Naive thymus-derived CD8-positive, alpha-beta T cell (primary cell): ENCODE measurements at regions not wholly inside any gene's neighbourhood (a gene's known extent, or its start where the extent isn't known, plus 50 kb on each side); places are given as distances from the start of the nearest gene placed in this dataset.

ENCODE experiments used
- ATAC-seq, 2 donors: fragments of 150-1000 bp; cut with Tn5 transposase in 1 of 2; sonication (Bioruptor Pico), chemical (Tn5 transposase) in 1 of 2; 1 replicate in 1 of 2; 2 replicates in 1 of 2; pipeline ENCODE4 v1.10.0; 2021; ENCODE audit warnings: mild to moderate bottlenecking in 2 of 2, moderate library complexity in 2 of 2
- POLR2A ChIA-PET: fragments of 350-600 bp; sonication (Branson Sonifier 250); formaldehyde crosslinking; loops from one replicate; lab custom pipeline; 2021; ENCODE audit warnings: antibody characterized with exemption; lab: Charles Lee
- DNase-seq, 10 donors: peaks; one replicate each; pipeline versions ENCODE4 v3.0.0 to v3.0.0-alpha.2; 2020 to 2022
- H3K27ac Mint-ChIP-seq, 10 donors: one replicate each; pipeline ENCODE4 v1.8.0; 2020 to 2022; ENCODE audit warnings: mild to moderate bottlenecking in 10 of 10, mixed read lengths in 10 of 10, moderate library complexity in 4 of 10, inconsistent platforms in 1 of 10
- H3K27me3 Mint-ChIP-seq, 5 donors: one replicate each; pipeline ENCODE4 v1.8.0; 2021 to 2022; ENCODE audit warnings: mixed read lengths in 5 of 5
- H3K36me3 Mint-ChIP-seq, 3 donors: one replicate each; pipeline ENCODE4 v1.8.0; 2020 to 2022; ENCODE audit warnings: mixed read lengths in 3 of 3, mild to moderate bottlenecking in 2 of 3, inconsistent platforms in 1 of 3
- H3K4me1 Mint-ChIP-seq, 4 donors: one replicate each; pipeline ENCODE4 v1.8.0; 2021 to 2022; ENCODE audit warnings: mixed read lengths in 4 of 4
- H3K4me3 Mint-ChIP-seq, 10 donors: one replicate each; pipeline ENCODE4 v1.8.0; 2020 to 2022; ENCODE audit warnings: mild to moderate bottlenecking in 10 of 10, mixed read lengths in 10 of 10, moderate library complexity in 6 of 10, inconsistent platforms in 1 of 10
- H3K9me3 Mint-ChIP-seq, 9 donors: one replicate each; pipeline ENCODE4 v1.8.0; 2020 to 2022; ENCODE audit warnings: mixed read lengths in 9 of 9, mild to moderate bottlenecking in 3 of 9, inconsistent platforms in 1 of 9, moderate library complexity in 1 of 9

GRCh38 chr2:145050134-145050533 is 530.2 kb upstream of the ZEB2 start:
- H3K4me1 Mint-ChIP-seq, result no peaks in the 10 kb centered on the region
- no peak overlapping the region for H3K4me3 Mint-ChIP-seq
- POLR2A ChIA-PET, result no interaction called here
- no peaks in the 10 kb centered on the region for H3K36me3 Mint-ChIP-seq
- no peaks in the 10 kb centered on the region for H3K9me3 Mint-ChIP-seq
- ATAC-seq, result no peak
- H3K27ac Mint-ChIP-seq, result no peak overlapping the region
- DNase-seq, result no peak
- peaks cover 0 to 3% (median 0%) of the 10 kb centered on the region in 5 donors for H3K27me3 Mint-ChIP-seq

- POLR2A ChIA-PET, result no interaction called here
- H3K4me1 Mint-ChIP-seq, result no peaks in the 10 kb centered on the region
- H3K27me3 Mint-ChIP-seq, result peaks cover 0 to 3% (median 0%) of the 10 kb centered on the region in 5 donors
- DNase-seq, result no peak
- no peak overlapping the region for H3K27ac Mint-ChIP-seq
- H3K36me3 Mint-ChIP-seq, result no peaks in the 10 kb centered on the region
- H3K9me3 Mint-ChIP-seq, result no peaks in the 10 kb centered on the region
- no peak overlapping the region for H3K4me3 Mint-ChIP-seq
- no peak for ATAC-seq
Observed at GRCh38 chr2:145049475-145049874, 529.6 kb upstream of the ZEB2 start.

GRCh38 chr2:145047554-145047953 is 527.6 kb upstream of the ZEB2 start:
- Mint-ChIP-seq H3K4me1 (no peaks in the 10 kb centered on the region), H3K27me3 (peaks cover 0 to 3% (median 0%) of the 10 kb centered on the region in 5 donors), H3K27ac (no peak overlapping the region), H3K4me3 (no peak overlapping the region), H3K9me3 (no peaks in the 10 kb centered on the region), H3K36me3 (no peaks in the 10 kb centered on the region)
- POLR2A ChIA-PET, result no interaction called here
- no peak for DNase-seq
- ATAC-seq, result no peak

- Mint-ChIP-seq H3K27me3 (peaks cover 0 to 3% (median 0%) of the 10 kb centered on the region in 5 donors), H3K36me3 (no peaks in the 10 kb centered on the region), H3K9me3 (peaks cover 0 to 3% (median 0%) of the 10 kb centered on the region in 9 donors), H3K27ac (no peak overlapping the region), H3K4me3 (no peak overlapping the region), H3K4me1 (no peaks in the 10 kb centered on the region)
- DNase-seq, result no peak
- ATAC-seq, result no peak
- POLR2A ChIA-PET, result no interaction called here
Observed at GRCh38 chr2:145044491-145044890, 524.6 kb upstream of the ZEB2 start.

GRCh38 chr2:145043399-145043834 is 523.5 kb upstream of the ZEB2 start:
- no peak overlapping the region for H3K4me3 Mint-ChIP-seq
- no peaks in the 10 kb centered on the region for H3K36me3 Mint-ChIP-seq
- POLR2A ChIA-PET, result no interaction called here
- DNase-seq (no peak), ATAC-seq (no peak)
- no peaks in the 10 kb centered on the region for H3K4me1 Mint-ChIP-seq
- peaks cover 0 to 3% (median 0%) of the 10 kb centered on the region in 5 donors for H3K27me3 Mint-ChIP-seq
- peaks cover 0 to 3% (median 0%) of the 10 kb centered on the region in 9 donors for H3K9me3 Mint-ChIP-seq
- no peak overlapping the region for H3K27ac Mint-ChIP-seq

- Mint-ChIP-seq H3K4me3 (no peak overlapping the region), H3K27me3 (peaks cover 0 to 3% (median 0%) of the 10 kb centered on the region in 5 donors), H3K9me3 (peaks cover 0 to 3% (median 0%) of the 10 kb centered on the region in 9 donors), H3K36me3 (no peaks in the 10 kb centered on the region), H3K4me1 (no peaks in the 10 kb centered on the region), H3K27ac (no peak overlapping the region)
- POLR2A ChIA-PET, result no interaction called here
- no peak for ATAC-seq
- DNase-seq, result no peak
Observed at GRCh38 chr2:145041706-145042105, 521.8 kb upstream of the ZEB2 start.

- Mint-ChIP-seq H3K4me3 (no peak overlapping the region), H3K27me3 (peaks cover 0 to 3% (median 0%) of the 10 kb centered on the region in 5 donors), H3K36me3 (no peaks in the 10 kb centered on the region), H3K27ac (no peak overlapping the region), H3K9me3 (peaks cover 0 to 3% (median 0%) of the 10 kb centered on the region in 9 donors), H3K4me1 (no peaks in the 10 kb centered on the region)
- no peak for ATAC-seq
- DNase-seq, result no peak
- POLR2A ChIA-PET, result no interaction called here
Observed at GRCh38 chr2:145040433-145040832, 520.5 kb upstream of the ZEB2 start.

GRCh38 chr2:145038041-145038525 is 518.2 kb upstream of the ZEB2 start:
- H3K27me3 Mint-ChIP-seq, result no peaks in the 10 kb centered on the region
- no peak overlapping the region for H3K27ac Mint-ChIP-seq
- no peak for ATAC-seq
- DNase-seq, result no peak
- H3K4me3 Mint-ChIP-seq, result no peak overlapping the region
- H3K9me3 Mint-ChIP-seq, result peaks cover 0 to 3% (median 0%) of the 10 kb centered on the region in 9 donors
- H3K4me1 Mint-ChIP-seq, result no peaks in the 10 kb centered on the region
- H3K36me3 Mint-ChIP-seq, result no peaks in the 10 kb centered on the region
- POLR2A ChIA-PET, result no interaction called here

GRCh38 chr2:145036421-145037011 is 516.6 kb upstream of the ZEB2 start:
- H3K4me1 Mint-ChIP-seq, result no peaks in the 10 kb centered on the region
- H3K36me3 Mint-ChIP-seq, result no peaks in the 10 kb centered on the region
- POLR2A ChIA-PET, result no interaction called here
- H3K4me3 Mint-ChIP-seq, result no peak overlapping the region
- H3K9me3 Mint-ChIP-seq, result no peaks in the 10 kb centered on the region
- no peak overlapping the region for H3K27ac Mint-ChIP-seq
- no peaks in the 10 kb centered on the region for H3K27me3 Mint-ChIP-seq
- ATAC-seq, result no peak
- DNase-seq, result no peak

- POLR2A ChIA-PET, result no interaction called here
- Mint-ChIP-seq H3K9me3 (no peaks in the 10 kb centered on the region), H3K27ac (no peak overlapping the region)
Observed at GRCh38 chr2:145034511-145034910, 514.6 kb upstream of the ZEB2 start.

GRCh38 chr2:145033438-145033837 is 513.5 kb upstream of the ZEB2 start:
- Mint-ChIP-seq H3K9me3 (no peaks in the 10 kb centered on the region), H3K27ac (no peak overlapping the region), H3K4me3 (no peak overlapping the region), H3K27me3 (no peaks in the 10 kb centered on the region), H3K36me3 (no peaks in the 10 kb centered on the region), H3K4me1 (no peaks in the 10 kb centered on the region)
- POLR2A ChIA-PET, result no interaction called here
- ATAC-seq, result no peak
- DNase-seq, result no peak

More at GRCh38 chr2:145034511-145034910, 514.6 kb upstream of the ZEB2 start:
- H3K4me3 Mint-ChIP-seq, result no peak overlapping the region
- H3K4me1 Mint-ChIP-seq, result no peaks in the 10 kb centered on the region
- ATAC-seq, result no peak
- no peak for DNase-seq
- H3K27me3 Mint-ChIP-seq, result no peaks in the 10 kb centered on the region
- no peaks in the 10 kb centered on the region for H3K36me3 Mint-ChIP-seq

GRCh38 chr2:145032791-145033190 is 512.9 kb upstream of the ZEB2 start:
- POLR2A ChIA-PET, result no interaction called here
- H3K27ac Mint-ChIP-seq, result no peak overlapping the region
- H3K27me3 Mint-ChIP-seq, result no peaks in the 10 kb centered on the region
- ATAC-seq (no peak), DNase-seq (no peak)
- no peaks in the 10 kb centered on the region for H3K36me3 Mint-ChIP-seq
- no peaks in the 10 kb centered on the region for H3K4me1 Mint-ChIP-seq
- no peak overlapping the region for H3K4me3 Mint-ChIP-seq
- H3K9me3 Mint-ChIP-seq, result no peaks in the 10 kb centered on the region

GRCh38 chr2:145029873-145030272 is 510.0 kb upstream of the ZEB2 start:
- H3K27me3 Mint-ChIP-seq, result peaks cover 0 to 5% (median 0%) of the 10 kb centered on the region in 5 donors
- no peaks in the 10 kb centered on the region for H3K36me3 Mint-ChIP-seq
- no peaks in the 10 kb centered on the region for H3K4me1 Mint-ChIP-seq
- ATAC-seq, result no peak
- H3K4me3 Mint-ChIP-seq, result no peak overlapping the region
- no peaks in the 10 kb centered on the region for H3K9me3 Mint-ChIP-seq
- POLR2A ChIA-PET, result no interaction called here
- H3K27ac Mint-ChIP-seq, result no peak overlapping the region
- DNase-seq, result no peak

GRCh38 chr2:145029081-145029480 is 509.2 kb upstream of the ZEB2 start:
- no peak overlapping the region for H3K4me3 Mint-ChIP-seq
- ATAC-seq (no peak), DNase-seq (no peak)
- no peak overlapping the region for H3K27ac Mint-ChIP-seq
- no peaks in the 10 kb centered on the region for H3K4me1 Mint-ChIP-seq
- H3K27me3 Mint-ChIP-seq, result peaks cover 0 to 5% (median 0%) of the 10 kb centered on the region in 5 donors
- POLR2A ChIA-PET, result no interaction called here
- no peaks in the 10 kb centered on the region for H3K36me3 Mint-ChIP-seq
- H3K9me3 Mint-ChIP-seq, result no peaks in the 10 kb centered on the region
